HEK293 (cell line): ENCODE measurements at regions not wholly inside any gene's neighbourhood (a gene's known extent, or its start where the extent isn't known, plus 50 kb on each side); places are given as distances from the start of the nearest gene placed in this dataset.

Experiments used
- CTCF ChIA-PET: fragments of 350-600 bp; formaldehyde crosslinking; extraction: SDS; loops from one replicate; lab custom pipeline; 2021; ENCODE audit warnings: antibody characterized with exemption; lab: Yijun Ruan, JAX
- POLR2A ChIA-PET: fragments of 300-600 bp; formaldehyde crosslinking; extraction: SDS; loops from one replicate; lab custom pipeline; 2020; ENCODE audit warnings: antibody characterized with exemption, inconsistent platforms; lab: Yijun Ruan, JAX
- H3K27ac ChIP-seq: fragments of 200-500 bp; sonication (Bioruptor generic); 2 replicates; pipeline ENCODE4 v1.5.1; 2014; ENCODE audit warnings: low read depth, low read length, control low read depth, inconsistent platforms; ENCODE audit errors: extremely low read depth
- H3K36me3 ChIP-seq, 2 experiments: fragments of 200-500 bp in 1 of 2; sonication (Bioruptor generic) in 1 of 2; 1 replicate in 1 of 2; 2 replicates in 1 of 2; pipeline ENCODE4 v1.5.1; 2014 to 2017; ENCODE audit warnings: inconsistent platforms in 2 of 2, low read length in 2 of 2; ENCODE audit not compliant: control insufficient read depth in 2 of 2, insufficient read depth in 1 of 2
- H3K4me1 ChIP-seq: fragments of 200-500 bp; sonication (Bioruptor generic); 2 replicates; pipeline ENCODE4 v1.5.1; 2014; ENCODE audit warnings: mild to moderate bottlenecking, low read length, inconsistent platforms; ENCODE audit not compliant: control insufficient read depth, insufficient read depth
- H3K4me3 ChIP-seq: 2 replicates; pipeline ENCODE4 v1.5.1; 2011; ENCODE audit warnings: low read depth, mild to moderate bottlenecking, control low read depth, low read length, moderate library complexity
- H3K9me3 ChIP-seq: fragments of 200-500 bp; sonication (Bioruptor generic); 2 replicates; pipeline ENCODE4 v1.5.1; 2014; ENCODE audit warnings: low read depth, low read length, inconsistent platforms; ENCODE audit not compliant: control insufficient read depth, insufficient read depth
- EGR2 ChIP-seq: fragments of 450-650 bp; formaldehyde crosslinking; IDR thresholded peaks from 2 replicates; pipeline ENCODE4 v1.5.1; 2016; ENCODE audit warnings: low read depth, missing biosample characterization, missing genetic modification characterization
- GLIS1 ChIP-seq: fragments of 450-650 bp; formaldehyde crosslinking; IDR thresholded peaks from 2 replicates; pipeline ENCODE4 v1.5.1; 2016; ENCODE audit warnings: missing biosample characterization, missing genetic modification characterization
- GLIS2 ChIP-seq: fragments of 450-650 bp; formaldehyde crosslinking; IDR thresholded peaks from 2 replicates; pipeline ENCODE4 v1.5.1; 2016; ENCODE audit warnings: missing biosample characterization, missing genetic modification characterization
- HOXC10 ChIP-seq: sonication (generic); formaldehyde crosslinking; IDR thresholded peaks from 2 replicates; pipeline ENCODE4 v1.8.1; 2023; ENCODE audit warnings: mild to moderate bottlenecking, missing genetic modification reagents
- HOXD13 ChIP-seq: sonication (generic); formaldehyde crosslinking; IDR thresholded peaks from 2 replicates; pipeline ENCODE4 v1.8.0; 2022; ENCODE audit warnings: missing genetic modification reagents, borderline replicate concordance
- MZF1 ChIP-seq: fragments of 450-650 bp; formaldehyde crosslinking; IDR thresholded peaks from 2 replicates; pipeline ENCODE4 v1.5.1; 2017; ENCODE audit warnings: missing biosample characterization, missing genetic modification characterization, borderline replicate concordance
- OSR2 ChIP-seq: fragments of 450-650 bp; formaldehyde crosslinking; IDR thresholded peaks from 2 replicates; pipeline ENCODE4 v1.5.1; 2016; ENCODE audit warnings: missing biosample characterization, missing genetic modification characterization
- PRDM1 ChIP-seq: fragments of 450-650 bp; formaldehyde crosslinking; IDR thresholded peaks from 2 replicates; pipeline ENCODE4; 2016; ENCODE audit warnings: missing biosample characterization, missing genetic modification characterization
- REPIN1 ChIP-seq: fragments of 450-650 bp; formaldehyde crosslinking; IDR thresholded peaks from 2 replicates; pipeline ENCODE4 v1.5.1; 2017; ENCODE audit warnings: missing biosample characterization, missing genetic modification characterization, low read depth
- TCF7L2 ChIP-seq: IDR thresholded peaks from 2 replicates; pipeline ENCODE4 v1.6.1; 2011; ENCODE audit warnings: low read depth, mild to moderate bottlenecking, inconsistent platforms, low read length, moderate library complexity, borderline replicate concordance
- ZBTB21 ChIP-seq: fragments of 450-650 bp; formaldehyde crosslinking; IDR thresholded peaks from 2 replicates; pipeline ENCODE4 v1.5.1; 2017; ENCODE audit warnings: missing biosample characterization, missing genetic modification characterization
- ZNF132 ChIP-seq: fragments of 450-650 bp; formaldehyde crosslinking; IDR thresholded peaks from 2 replicates; pipeline ENCODE4 v1.5.1; 2017; ENCODE audit warnings: missing biosample characterization, missing genetic modification characterization, borderline replicate concordance
- ZNF140 ChIP-seq: fragments of 450-650 bp; formaldehyde crosslinking; IDR thresholded peaks from 2 replicates; pipeline ENCODE4 v1.5.1; 2016; ENCODE audit warnings: missing biosample characterization, missing genetic modification characterization
- ZNF146 ChIP-seq: fragments of 450-650 bp; formaldehyde crosslinking; IDR thresholded peaks from 2 replicates; pipeline ENCODE4 v1.5.1; 2016; ENCODE audit warnings: missing biosample characterization, missing genetic modification characterization
- ZNF148 ChIP-seq: fragments of 450-650 bp; formaldehyde crosslinking; IDR thresholded peaks from 2 replicates; pipeline ENCODE4 v1.5.0; 2017; ENCODE audit warnings: missing biosample characterization, missing genetic modification characterization, borderline replicate concordance
- ZNF175 ChIP-seq: fragments of 450-650 bp; formaldehyde crosslinking; IDR thresholded peaks from 2 replicates; pipeline ENCODE4 v1.5.1; 2016; ENCODE audit warnings: missing biosample characterization, missing genetic modification characterization
- ZNF202 ChIP-seq: fragments of 450-650 bp; formaldehyde crosslinking; IDR thresholded peaks from 2 replicates; pipeline ENCODE4 v1.5.1; 2016; ENCODE audit warnings: missing biosample characterization, missing genetic modification characterization, borderline replicate concordance
- ZNF23 ChIP-seq: fragments of 450-650 bp; formaldehyde crosslinking; IDR thresholded peaks from 2 replicates; pipeline ENCODE4 v1.5.1; 2016; ENCODE audit warnings: missing biosample characterization, missing genetic modification characterization, borderline replicate concordance
- ZNF302 ChIP-seq: fragments of 450-650 bp; formaldehyde crosslinking; IDR thresholded peaks from 2 replicates; pipeline ENCODE4 v1.5.1; 2016; ENCODE audit warnings: missing biosample characterization, missing genetic modification characterization, low read depth
- ZNF354C ChIP-seq: fragments of 450-650 bp; formaldehyde crosslinking; IDR thresholded peaks from 2 replicates; pipeline ENCODE4 v1.5.1; 2016; ENCODE audit warnings: missing biosample characterization, missing genetic modification characterization, low read depth, borderline replicate concordance
- ZNF366 ChIP-seq: fragments of 450-650 bp; formaldehyde crosslinking; conservative IDR thresholded peaks from 2 replicates; pipeline ENCODE4 v1.5.1; 2016; ENCODE audit warnings: missing biosample characterization, missing genetic modification characterization
- ZNF37A ChIP-seq: fragments of 450-650 bp; IDR thresholded peaks from 2 replicates; pipeline ENCODE4 v1.5.1; 2018; ENCODE audit warnings: missing biosample characterization, missing genetic modification characterization
- ZNF404 ChIP-seq: fragments of 450-650 bp; formaldehyde crosslinking; IDR thresholded peaks from 2 replicates; pipeline ENCODE4 v1.5.1; 2017; ENCODE audit warnings: missing biosample characterization, missing genetic modification characterization
- ZNF473 ChIP-seq: fragments of 450-650 bp; formaldehyde crosslinking; IDR thresholded peaks from 2 replicates; pipeline ENCODE4 v1.5.1; 2017; ENCODE audit warnings: missing biosample characterization, missing genetic modification characterization
- ZNF510 ChIP-seq: fragments of 450-650 bp; formaldehyde crosslinking; IDR thresholded peaks from 2 replicates; pipeline ENCODE4 v1.5.1; 2018; ENCODE audit warnings: mild to moderate bottlenecking, missing genetic modification characterization, missing biosample characterization; ENCODE audit not compliant: insufficient replicate concordance
- ZNF610 ChIP-seq: fragments of 450-650 bp; formaldehyde crosslinking; IDR thresholded peaks from 2 replicates; pipeline ENCODE4 v1.5.1; 2016; ENCODE audit warnings: missing biosample characterization, missing genetic modification characterization, borderline replicate concordance
- ZNF621 ChIP-seq: fragments of 450-650 bp; formaldehyde crosslinking; IDR thresholded peaks from 2 replicates; pipeline ENCODE4 v1.5.1; 2017; ENCODE audit warnings: missing biosample characterization, missing genetic modification characterization
- ZNF645 ChIP-seq: fragments of 450-650 bp; formaldehyde crosslinking; IDR thresholded peaks from 2 replicates; pipeline ENCODE4; 2016; ENCODE audit warnings: missing biosample characterization, missing genetic modification characterization
- ZNF658 ChIP-seq: fragments of 450-650 bp; formaldehyde crosslinking; IDR thresholded peaks from 2 replicates; pipeline ENCODE4; 2016; ENCODE audit warnings: missing biosample characterization, missing genetic modification characterization
- ZNF785 ChIP-seq: fragments of 450-650 bp; formaldehyde crosslinking; IDR thresholded peaks from 2 replicates; pipeline ENCODE4 v1.5.1; 2016; ENCODE audit warnings: missing biosample characterization, missing genetic modification characterization
- TF ChIP-seq, protein P1 (sequence below): fragments of 450-650 bp; IDR thresholded peaks from 2 replicates; pipeline ENCODE4 v1.5.1; 2018; ENCODE audit warnings: missing biosample characterization, mild to moderate bottlenecking, missing genetic modification characterization
- TF ChIP-seq, protein P2 (sequence below): fragments of 450-650 bp; formaldehyde crosslinking; IDR thresholded peaks from 2 replicates; pipeline ENCODE4 v1.5.1; 2016; ENCODE audit warnings: missing biosample characterization, missing genetic modification characterization, borderline replicate concordance

- H3K9me3 ChIP-seq, result no peaks in the 10 kb centered on the region
- no peaks in the 10 kb centered on the region for H3K4me1 ChIP-seq
- ChIA-PET POLR2A (no interaction called here), CTCF (no interaction called here)
- H3K4me3 ChIP-seq, result no peak overlapping the region
- no peak overlapping the region for H3K27ac ChIP-seq
- TF ChIP-seq ZNF354C (tag by site-specific recombination) (no peak), ZNF366 (tag by site-specific recombination) (no peak), HOXC10 (CRISPR knock-in tag) (no peak), ZNF140 (tag by site-specific recombination) (no peak), MZF1 (tag by site-specific recombination) (no peak), ZNF610 (tag by site-specific recombination) (no peak), ZNF146 (no peak), HOXD13 (CRISPR knock-in tag) (no peak), ZNF202 (no peak), TCF7L2 (no peak), ZBTB21 (tag by site-specific recombination) (no peak), ZNF37A (tag by site-specific recombination) (no peak), GLIS2 (tag by site-specific recombination) (no peak), EGR2 (no peak), ZNF132 (no peak)
- TF ChIP-seq, protein P1, sequence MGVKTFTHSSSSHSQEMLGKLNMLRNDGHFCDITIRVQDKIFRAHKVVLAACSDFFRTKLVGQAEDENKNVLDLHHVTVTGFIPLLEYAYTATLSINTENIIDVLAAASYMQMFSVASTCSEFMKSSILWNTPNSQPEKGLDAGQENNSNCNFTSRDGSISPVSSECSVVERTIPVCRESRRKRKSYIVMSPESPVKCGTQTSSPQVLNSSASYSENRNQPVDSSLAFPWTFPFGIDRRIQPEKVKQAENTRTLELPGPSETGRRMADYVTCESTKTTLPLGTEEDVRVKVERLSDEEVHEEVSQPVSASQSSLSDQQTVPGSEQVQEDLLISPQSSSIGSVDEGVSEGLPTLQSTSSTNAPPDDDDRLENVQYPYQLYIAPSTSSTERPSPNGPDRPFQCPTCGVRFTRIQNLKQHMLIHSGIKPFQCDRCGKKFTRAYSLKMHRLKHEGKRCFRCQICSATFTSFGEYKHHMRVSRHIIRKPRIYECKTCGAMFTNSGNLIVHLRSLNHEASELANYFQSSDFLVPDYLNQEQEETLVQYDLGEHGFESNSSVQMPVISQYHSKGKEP (tag by site-specific recombination), result no peak
- H3K36me3 ChIP-seq, result no peaks in the 10 kb centered on the region
These were observed 122.8 kb upstream of the PAXBP1 start for GRCh38 chr21:32894321-32894720.

- no peak overlapping the region for H3K27ac ChIP-seq
- no peaks in the 10 kb centered on the region for H3K4me1 ChIP-seq
- no peak overlapping the region for H3K4me3 ChIP-seq
- CTCF ChIA-PET, result interaction anchor here (0.6 to 1.2 kb wide), 3 partner anchors 17 to 39 kb away, joined by 3 to 4 read pairs (median 3); no protein-coding TSS in a partner anchor
- no peaks in the 10 kb centered on the region for H3K9me3 ChIP-seq
- no peaks in the 10 kb centered on the region for H3K36me3 ChIP-seq
- POLR2A ChIA-PET, result no interaction called here
- no peak for TF ChIP-seq OSR2 (tag by site-specific recombination)
- TF ChIP-seq MZF1 (tag by site-specific recombination), result no peak
- TF ChIP-seq ZNF621 (tag by site-specific recombination), result no peak
- TF ChIP-seq ZNF132, result no peak
- no peak for TF ChIP-seq ZNF785 (tag by site-specific recombination)
- TF ChIP-seq REPIN1 (tag by site-specific recombination), result no peak
- no peak for TF ChIP-seq ZNF510 (tag by site-specific recombination)
- TF ChIP-seq, protein P2, sequence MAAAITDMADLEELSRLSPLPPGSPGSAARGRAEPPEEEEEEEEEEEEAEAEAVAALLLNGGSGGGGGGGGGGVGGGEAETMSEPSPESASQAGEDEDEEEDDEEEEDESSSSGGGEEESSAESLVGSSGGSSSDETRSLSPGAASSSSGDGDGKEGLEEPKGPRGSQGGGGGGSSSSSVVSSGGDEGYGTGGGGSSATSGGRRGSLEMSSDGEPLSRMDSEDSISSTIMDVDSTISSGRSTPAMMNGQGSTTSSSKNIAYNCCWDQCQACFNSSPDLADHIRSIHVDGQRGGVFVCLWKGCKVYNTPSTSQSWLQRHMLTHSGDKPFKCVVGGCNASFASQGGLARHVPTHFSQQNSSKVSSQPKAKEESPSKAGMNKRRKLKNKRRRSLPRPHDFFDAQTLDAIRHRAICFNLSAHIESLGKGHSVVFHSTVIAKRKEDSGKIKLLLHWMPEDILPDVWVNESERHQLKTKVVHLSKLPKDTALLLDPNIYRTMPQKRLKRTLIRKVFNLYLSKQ (tag by site-specific recombination), result no peak
- no peak for TF ChIP-seq PRDM1 (tag by site-specific recombination)
- no peak for TF ChIP-seq ZNF148 (tag by site-specific recombination)
- no peak for TF ChIP-seq ZNF404
- TF ChIP-seq ZNF658 (tag by site-specific recombination), result no peak
- no peak for TF ChIP-seq ZNF302 (tag by site-specific recombination)
- TF ChIP-seq ZNF140 (tag by site-specific recombination), result no peak
- no peak for TF ChIP-seq ZNF473
- TF ChIP-seq ZNF23 (tag by site-specific recombination), result no peak
- TF ChIP-seq ZNF175, result no peak
- no peak for TF ChIP-seq GLIS1 (tag by site-specific recombination)
- TF ChIP-seq ZNF645 (tag by site-specific recombination), result no peak
These were observed 124.9 kb upstream of the OLIG2 start for GRCh38 chr21:32900814-32901213.
